ENCODE measurements at regions not wholly inside any gene's neighbourhood (a gene's known extent, or its start where the extent isn't known, plus 50 kb on each side); places are given as distances from the start of the nearest gene placed in this dataset.

DNA sequence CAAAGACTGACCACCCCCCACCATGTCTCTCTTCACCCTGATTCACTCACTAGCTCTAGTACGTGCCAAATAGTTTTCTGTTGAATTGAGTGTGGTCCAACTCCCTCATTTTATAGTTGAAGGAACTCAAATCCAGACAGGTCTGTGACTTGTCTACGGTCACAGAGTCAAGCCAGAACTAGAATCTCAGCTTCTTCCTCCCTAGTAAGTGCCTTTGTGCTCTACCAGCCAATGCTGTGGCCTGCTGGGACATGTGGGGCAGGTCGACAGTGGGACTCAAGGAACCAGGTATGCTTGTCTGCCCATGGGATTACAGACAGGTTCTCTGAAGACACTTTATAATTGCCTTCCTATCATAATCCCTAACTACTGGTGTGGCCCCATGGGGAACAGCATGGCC, 108.6 kb upstream of the CPEB2 start:
- Histone ChIP-seq H3K9me2 (replicated peaks; ENCODE audit: control insufficient read depth, low read length) (no peaks in the 10 kb centered on the region), H3K27ac (ENCODE audit: low read depth, low read length) (no peak overlapping the region), H3K36me3 (ENCODE audit: control insufficient read depth, low read length) (no peaks in the 10 kb centered on the region), H3F3A (ENCODE audit: control insufficient read depth, insufficient read depth) (no peaks in the 10 kb centered on the region), H3K4me1 (ENCODE audit: control insufficient read depth, low read length) (no peaks in the 10 kb centered on the region), H4K20me1 (ENCODE audit: control insufficient read depth, insufficient read depth, low read depth, low read length) (no peaks in the 10 kb centered on the region), H3K4me2 (ENCODE audit: low read length) (no peak overlapping the region), H3K27me3 (ENCODE audit: control insufficient read depth, low read length) (no peaks in the 10 kb centered on the region), H3K4me3 (ENCODE audit: low read length) (no peak overlapping the region), H3K79me2 (ENCODE audit: control insufficient read depth, low read length) (no peaks in the 10 kb centered on the region), H3K9me3 (ENCODE audit: control insufficient read depth, insufficient read depth, low read length) (no peaks in the 10 kb centered on the region)
- TF ChIP-seq, protein P1, sequence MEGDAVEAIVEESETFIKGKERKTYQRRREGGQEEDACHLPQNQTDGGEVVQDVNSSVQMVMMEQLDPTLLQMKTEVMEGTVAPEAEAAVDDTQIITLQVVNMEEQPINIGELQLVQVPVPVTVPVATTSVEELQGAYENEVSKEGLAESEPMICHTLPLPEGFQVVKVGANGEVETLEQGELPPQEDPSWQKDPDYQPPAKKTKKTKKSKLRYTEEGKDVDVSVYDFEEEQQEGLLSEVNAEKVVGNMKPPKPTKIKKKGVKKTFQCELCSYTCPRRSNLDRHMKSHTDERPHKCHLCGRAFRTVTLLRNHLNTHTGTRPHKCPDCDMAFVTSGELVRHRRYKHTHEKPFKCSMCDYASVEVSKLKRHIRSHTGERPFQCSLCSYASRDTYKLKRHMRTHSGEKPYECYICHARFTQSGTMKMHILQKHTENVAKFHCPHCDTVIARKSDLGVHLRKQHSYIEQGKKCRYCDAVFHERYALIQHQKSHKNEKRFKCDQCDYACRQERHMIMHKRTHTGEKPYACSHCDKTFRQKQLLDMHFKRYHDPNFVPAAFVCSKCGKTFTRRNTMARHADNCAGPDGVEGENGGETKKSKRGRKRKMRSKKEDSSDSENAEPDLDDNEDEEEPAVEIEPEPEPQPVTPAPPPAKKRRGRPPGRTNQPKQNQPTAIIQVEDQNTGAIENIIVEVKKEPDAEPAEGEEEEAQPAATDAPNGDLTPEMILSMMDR (IDR thresholded peaks at IDR 0.05; ENCODE audit: low read depth, low read length, poor library complexity, severe bottlenecking): no peak
- no peak for TF ChIP-seq EZH2phosphoT487 (IDR thresholded peaks at IDR 0.05; ENCODE audit: borderline replicate concordance, low read length)

DNA sequence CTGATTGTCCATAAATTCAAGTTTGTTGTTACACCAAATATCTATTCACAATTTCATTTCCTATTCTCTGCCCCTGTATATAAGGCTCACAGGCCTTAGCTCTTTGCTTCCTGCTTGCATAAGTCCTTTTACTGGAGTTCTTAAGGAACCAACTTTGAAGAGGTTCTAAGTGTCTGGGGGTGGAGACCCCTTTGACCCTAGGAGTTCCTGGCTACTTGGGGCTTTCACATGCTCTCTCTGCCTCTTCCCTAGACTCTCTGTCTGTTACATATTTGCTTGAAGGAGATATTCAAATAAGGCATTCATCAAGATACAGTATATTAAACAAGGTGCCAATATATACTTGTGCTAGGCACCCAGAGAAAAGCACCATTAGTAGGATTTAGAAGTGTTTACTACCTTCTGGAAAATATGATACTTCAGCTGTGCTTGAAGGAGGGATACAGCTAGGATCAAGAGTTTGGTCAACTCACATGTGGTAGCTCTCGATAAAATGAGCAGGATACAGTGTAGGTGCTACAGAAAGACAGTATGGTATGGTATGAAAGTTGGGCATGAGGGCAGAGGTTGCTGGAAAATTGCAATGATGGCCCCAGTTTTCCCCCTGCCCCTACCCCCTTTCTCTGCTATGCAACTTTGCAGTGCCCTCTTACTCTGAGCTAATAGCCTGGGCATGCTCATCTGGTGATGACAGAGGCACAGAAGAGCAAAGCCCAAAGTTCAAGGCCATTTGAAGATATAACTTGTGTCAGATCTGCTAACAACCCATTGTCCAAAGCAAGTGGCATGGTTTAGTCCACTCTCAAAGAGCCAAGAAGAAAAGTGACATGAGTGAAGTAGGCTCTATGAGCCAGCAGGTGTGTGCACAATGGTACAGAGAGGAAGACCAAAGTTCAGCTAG, 107.6 kb upstream of the CPEB2 start:
- no peak overlapping the region for H3K4me2 ChIP-seq (ENCODE audit: low read length)
- no peaks in the 10 kb centered on the region for H4K20me1 ChIP-seq (ENCODE audit: control insufficient read depth, insufficient read depth, low read depth, low read length)
- H3K79me2 ChIP-seq (ENCODE audit: control insufficient read depth, low read length): no peaks in the 10 kb centered on the region
- no peaks in the 10 kb centered on the region for H3K9me3 ChIP-seq (ENCODE audit: control insufficient read depth, insufficient read depth, low read length)
- H3K4me1 ChIP-seq (ENCODE audit: control insufficient read depth, low read length): no peaks in the 10 kb centered on the region
- no peaks in the 10 kb centered on the region for H3K36me3 ChIP-seq (ENCODE audit: control insufficient read depth, low read length)
- H3K4me3 ChIP-seq (ENCODE audit: low read length): no peak overlapping the region
- no peaks in the 10 kb centered on the region for H3K9me2 ChIP-seq (replicated peaks; ENCODE audit: control insufficient read depth, low read length)
- no peaks in the 10 kb centered on the region for H3F3A ChIP-seq (ENCODE audit: control insufficient read depth, insufficient read depth)
- H3K27ac ChIP-seq (ENCODE audit: low read depth, low read length): no peak overlapping the region
- TF ChIP-seq, protein P1 (IDR thresholded peaks at IDR 0.05; ENCODE audit: low read depth, low read length, poor library complexity, severe bottlenecking): no peak
- TF ChIP-seq EZH2phosphoT487 (IDR thresholded peaks at IDR 0.05; ENCODE audit: borderline replicate concordance, low read length): no peak
- no peaks in the 10 kb centered on the region for H3K27me3 ChIP-seq (ENCODE audit: control insufficient read depth, low read length)

DNA sequence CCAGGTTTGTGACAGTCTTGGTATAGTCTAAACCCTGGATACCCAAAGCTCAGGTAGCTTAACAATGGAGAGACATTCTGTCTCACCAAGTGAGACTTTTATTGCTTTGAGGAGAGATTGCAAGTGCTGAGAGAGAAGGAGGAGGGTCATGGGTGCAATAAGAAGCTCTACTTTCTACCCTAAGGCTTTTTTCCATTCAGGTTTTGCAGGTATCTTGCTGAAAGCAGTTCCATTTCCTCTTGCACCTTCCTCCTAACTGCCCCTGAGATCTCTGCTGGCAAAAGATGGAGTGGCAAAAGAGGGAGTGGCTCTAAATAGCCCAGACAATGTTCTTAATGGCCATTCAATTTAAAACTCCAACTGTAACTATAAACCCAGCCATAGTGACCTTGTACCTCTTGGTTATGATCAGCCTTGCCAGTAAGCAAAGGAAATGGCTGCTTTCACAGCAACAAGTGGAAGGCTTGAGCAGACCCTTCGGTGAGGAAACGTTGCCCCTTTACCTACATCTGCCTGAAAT, 105.6 kb upstream of the CPEB2 start:
- no peaks in the 10 kb centered on the region for H3K9me3 ChIP-seq (ENCODE audit: control insufficient read depth, insufficient read depth, low read length)
- no peak overlapping the region for H3K4me2 ChIP-seq (ENCODE audit: low read length)
- H3F3A ChIP-seq (ENCODE audit: control insufficient read depth, insufficient read depth): no peaks in the 10 kb centered on the region
- H3K4me3 ChIP-seq (ENCODE audit: low read length): no peak overlapping the region
- H4K20me1 ChIP-seq (ENCODE audit: control insufficient read depth, insufficient read depth, low read depth, low read length): no peaks in the 10 kb centered on the region
- no peak overlapping the region for H3K27ac ChIP-seq (ENCODE audit: low read depth, low read length)
- no peak for TF ChIP-seq EZH2phosphoT487 (IDR thresholded peaks at IDR 0.05; ENCODE audit: borderline replicate concordance, low read length)
- TF ChIP-seq, protein P1 (IDR thresholded peaks at IDR 0.05; ENCODE audit: low read depth, low read length, poor library complexity, severe bottlenecking): no peak
- H3K79me2 ChIP-seq (ENCODE audit: control insufficient read depth, low read length): no peaks in the 10 kb centered on the region
- H3K4me1 ChIP-seq (ENCODE audit: control insufficient read depth, low read length): no peaks in the 10 kb centered on the region
- no peaks in the 10 kb centered on the region for H3K9me2 ChIP-seq (replicated peaks; ENCODE audit: control insufficient read depth, low read length)
- H3K36me3 ChIP-seq (ENCODE audit: control insufficient read depth, low read length): no peaks in the 10 kb centered on the region
- H3K27me3 ChIP-seq (ENCODE audit: control insufficient read depth, low read length): no peaks in the 10 kb centered on the region

Measured in DOHH2 (cell line).